K562 (cell line): ENCODE measurements at regions not wholly inside any gene's neighbourhood (a gene's known extent, or its start where the extent isn't known, plus 50 kb on each side); places are given as distances from the start of the nearest gene placed in this dataset.

Source experiments
- EGR1 ChIP-seq: fragments of 450-650 bp; conservative IDR thresholded peaks from 2 replicates; pipeline ENCODE4 v1.6.1; 2017; ENCODE audit warnings: mild to moderate bottlenecking
- MYC ChIP-seq, 2 experiments: fragments of 250-450 bp in 1 of 2; sonication (Bioruptor Pico) in 1 of 2; IDR thresholded peaks; 2 replicates each; pipeline versions ENCODE4 v1.5.1 to v1.6.1; 2012 to 2021; ENCODE audit warnings: low read depth in 2 of 2, borderline replicate concordance in 1 of 2, improper control_type of control experiment in 1 of 2, low read length in 1 of 2, mild to moderate bottlenecking in 1 of 2, moderate library complexity in 1 of 2
- NFIC ChIP-seq: fragments of 450-650 bp; IDR thresholded peaks from 2 replicates; pipeline ENCODE4 v1.6.1; 2017; ENCODE audit warnings: mild to moderate bottlenecking, inconsistent platforms
- PTRF ChIP-seq: fragments of 450-650 bp; IDR thresholded peaks from 2 replicates; pipeline ENCODE4 v1.6.1; 2016; ENCODE audit warnings: mild to moderate bottlenecking, missing genetic modification characterization, missing compliant biosample characterization
- SP2 ChIP-seq: IDR thresholded peaks from 2 replicates; pipeline ENCODE4 v1.6.1; 2011; ENCODE audit warnings: mild to moderate bottlenecking, low read depth, low read length, moderate library complexity; ENCODE audit not compliant: poor library complexity, severe bottlenecking; ENCODE audit errors: extremely low read depth
- TARDBP ChIP-seq: fragments of 450-650 bp; IDR thresholded peaks from 2 replicates; pipeline ENCODE4 v1.6.1; 2016
- TOE1 ChIP-seq, 2 experiments: fragments of 450-650 bp in 1 of 2; sonication (generic) in 1 of 2; formaldehyde crosslinking in 1 of 2; IDR thresholded peaks; 2 replicates each; pipeline versions ENCODE4 v1.7.1 to v1.8.0; 2016 to 2022; ENCODE audit warnings: borderline replicate concordance in 2 of 2, mild to moderate bottlenecking in 2 of 2, antibody characterized with exemption in 1 of 2, inconsistent platforms in 1 of 2, low read depth in 1 of 2, missing genetic modification reagents in 1 of 2, moderate library complexity in 1 of 2
- ZNF583 ChIP-seq: fragments of 250-450 bp; sonication (Bioruptor Pico); IDR thresholded peaks from 2 replicates; pipeline ENCODE4 v1.4.0; 2020
- TF ChIP-seq, protein P1 (sequence below): fragments of 250-450 bp; sonication (Bioruptor Pico); IDR thresholded peaks from 2 replicates; pipeline ENCODE4 v1.8.0; 2022; ENCODE audit warnings: moderate library complexity, mild to moderate bottlenecking, inconsistent platforms
- TF ChIP-seq, protein P2 (sequence below), 2 experiments: fragments of 450-650 bp; conservative IDR thresholded peaks; 2 replicates each; pipeline ENCODE4 v1.6.1; 2017; ENCODE audit warnings: mild to moderate bottlenecking in 2 of 2, moderate library complexity in 2 of 2
- TF ChIP-seq, protein P3 (sequence below): fragments of 450-650 bp; IDR thresholded peaks from 2 replicates; pipeline ENCODE4 v1.6.1; 2017; ENCODE audit warnings: antibody characterized with exemption
- TF ChIP-seq, protein P4 (sequence below): fragments of 250-450 bp; sonication (Bioruptor Pico); IDR thresholded peaks from 2 replicates; pipeline ENCODE4 v1.4.0; 2020; ENCODE audit warnings: mild to moderate bottlenecking, moderate library complexity
- TF ChIP-seq, protein P5 (sequence below): fragments of 250-450 bp; sonication (Bioruptor Pico); IDR thresholded peaks from 2 replicates; pipeline ENCODE4 v1.5.0; 2022; ENCODE audit warnings: mild to moderate bottlenecking
- TF ChIP-seq, protein P6 (sequence below): fragments of 450-650 bp; IDR thresholded peaks from 2 replicates; pipeline ENCODE4 v1.7.0; 2016; ENCODE audit warnings: borderline replicate concordance

DNA sequence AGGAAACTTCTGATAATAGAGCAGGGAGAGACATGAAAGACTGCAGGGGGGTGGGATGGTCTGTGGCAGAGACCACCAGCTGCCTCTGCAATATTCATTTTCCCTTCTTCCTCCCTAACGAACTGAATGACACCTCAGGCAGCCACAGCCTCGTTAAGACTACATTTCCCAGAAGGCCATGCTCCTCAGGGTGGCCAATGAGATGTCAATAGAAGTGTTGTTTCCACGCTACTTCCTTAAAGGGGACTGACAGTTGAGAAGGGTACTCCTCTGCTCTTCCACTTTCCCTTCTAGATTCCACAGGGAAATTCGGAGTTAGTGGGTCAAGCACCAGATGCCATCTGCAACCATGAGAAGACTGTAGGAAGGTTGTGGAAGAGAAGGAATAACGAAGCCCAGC lies 52.0 kb upstream of the DAPK1 start (continued):
- TF ChIP-seq MYC (IDR thresholded peaks at IDR 0.05; ENCODE audit: low read depth, low read length) (no peak), MYC (CRISPR knock-in tag; IDR thresholded peaks at IDR 0.05; ENCODE audit: borderline replicate concordance, low read depth) (no peak), SP2 (no peak), TARDBP (no peak), NFIC (no peak), ZNF583 (CRISPR knock-in tag) (no peak), EGR1 (no peak), PTRF (no peak), TOE1 (IDR thresholded peaks at IDR 0.05; ENCODE audit: borderline replicate concordance) (peak; percentile 28; the same call in 1 of the 2 replicates), TOE1 (CRISPR knock-in tag; IDR thresholded peaks at IDR 0.05; ENCODE audit: borderline replicate concordance, low read depth) (no peak)
- TF ChIP-seq, protein P1, sequence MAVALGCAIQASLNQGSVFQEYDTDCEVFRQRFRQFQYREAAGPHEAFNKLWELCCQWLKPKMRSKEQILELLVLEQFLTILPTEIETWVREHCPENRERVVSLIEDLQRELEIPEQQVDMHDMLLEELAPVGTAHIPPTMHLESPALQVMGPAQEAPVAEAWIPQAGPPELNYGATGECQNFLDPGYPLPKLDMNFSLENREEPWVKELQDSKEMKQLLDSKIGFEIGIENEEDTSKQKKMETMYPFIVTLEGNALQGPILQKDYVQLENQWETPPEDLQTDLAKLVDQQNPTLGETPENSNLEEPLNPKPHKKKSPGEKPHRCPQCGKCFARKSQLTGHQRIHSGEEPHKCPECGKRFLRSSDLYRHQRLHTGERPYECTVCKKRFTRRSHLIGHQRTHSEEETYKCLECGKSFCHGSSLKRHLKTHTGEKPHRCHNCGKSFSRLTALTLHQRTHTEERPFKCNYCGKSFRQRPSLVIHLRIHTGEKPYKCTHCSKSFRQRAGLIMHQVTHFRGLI (CRISPR knock-in tag), result no peak
- TF ChIP-seq, protein P2, sequence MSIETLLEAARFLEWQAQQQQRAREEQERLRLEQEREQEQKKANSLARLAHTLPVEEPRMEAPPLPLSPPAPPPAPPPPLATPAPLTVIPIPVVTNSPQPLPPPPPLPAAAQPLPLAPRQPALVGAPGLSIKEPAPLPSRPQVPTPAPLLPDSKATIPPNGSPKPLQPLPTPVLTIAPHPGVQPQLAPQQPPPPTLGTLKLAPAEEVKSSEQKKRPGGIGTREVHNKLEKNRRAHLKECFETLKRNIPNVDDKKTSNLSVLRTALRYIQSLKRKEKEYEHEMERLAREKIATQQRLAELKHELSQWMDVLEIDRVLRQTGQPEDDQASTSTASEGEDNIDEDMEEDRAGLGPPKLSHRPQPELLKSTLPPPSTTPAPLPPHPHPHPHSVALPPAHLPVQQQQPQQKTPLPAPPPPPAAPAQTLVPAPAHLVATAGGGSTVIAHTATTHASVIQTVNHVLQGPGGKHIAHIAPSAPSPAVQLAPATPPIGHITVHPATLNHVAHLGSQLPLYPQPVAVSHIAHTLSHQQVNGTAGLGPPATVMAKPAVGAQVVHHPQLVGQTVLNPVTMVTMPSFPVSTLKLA (conservative IDR thresholded peaks at IDR 0.05), result no peak
- TF ChIP-seq, protein P3, sequence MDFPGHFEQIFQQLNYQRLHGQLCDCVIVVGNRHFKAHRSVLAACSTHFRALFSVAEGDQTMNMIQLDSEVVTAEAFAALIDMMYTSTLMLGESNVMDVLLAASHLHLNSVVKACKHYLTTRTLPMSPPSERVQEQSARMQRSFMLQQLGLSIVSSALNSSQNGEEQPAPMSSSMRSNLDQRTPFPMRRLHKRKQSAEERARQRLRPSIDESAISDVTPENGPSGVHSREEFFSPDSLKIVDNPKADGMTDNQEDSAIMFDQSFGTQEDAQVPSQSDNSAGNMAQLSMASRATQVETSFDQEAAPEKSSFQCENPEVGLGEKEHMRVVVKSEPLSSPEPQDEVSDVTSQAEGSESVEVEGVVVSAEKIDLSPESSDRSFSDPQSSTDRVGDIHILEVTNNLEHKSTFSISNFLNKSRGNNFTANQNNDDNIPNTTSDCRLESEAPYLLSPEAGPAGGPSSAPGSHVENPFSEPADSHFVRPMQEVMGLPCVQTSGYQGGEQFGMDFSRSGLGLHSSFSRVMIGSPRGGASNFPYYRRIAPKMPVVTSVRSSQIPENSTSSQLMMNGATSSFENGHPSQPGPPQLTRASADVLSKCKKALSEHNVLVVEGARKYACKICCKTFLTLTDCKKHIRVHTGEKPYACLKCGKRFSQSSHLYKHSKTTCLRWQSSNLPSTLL, result no peak
- TF ChIP-seq, protein P4, sequence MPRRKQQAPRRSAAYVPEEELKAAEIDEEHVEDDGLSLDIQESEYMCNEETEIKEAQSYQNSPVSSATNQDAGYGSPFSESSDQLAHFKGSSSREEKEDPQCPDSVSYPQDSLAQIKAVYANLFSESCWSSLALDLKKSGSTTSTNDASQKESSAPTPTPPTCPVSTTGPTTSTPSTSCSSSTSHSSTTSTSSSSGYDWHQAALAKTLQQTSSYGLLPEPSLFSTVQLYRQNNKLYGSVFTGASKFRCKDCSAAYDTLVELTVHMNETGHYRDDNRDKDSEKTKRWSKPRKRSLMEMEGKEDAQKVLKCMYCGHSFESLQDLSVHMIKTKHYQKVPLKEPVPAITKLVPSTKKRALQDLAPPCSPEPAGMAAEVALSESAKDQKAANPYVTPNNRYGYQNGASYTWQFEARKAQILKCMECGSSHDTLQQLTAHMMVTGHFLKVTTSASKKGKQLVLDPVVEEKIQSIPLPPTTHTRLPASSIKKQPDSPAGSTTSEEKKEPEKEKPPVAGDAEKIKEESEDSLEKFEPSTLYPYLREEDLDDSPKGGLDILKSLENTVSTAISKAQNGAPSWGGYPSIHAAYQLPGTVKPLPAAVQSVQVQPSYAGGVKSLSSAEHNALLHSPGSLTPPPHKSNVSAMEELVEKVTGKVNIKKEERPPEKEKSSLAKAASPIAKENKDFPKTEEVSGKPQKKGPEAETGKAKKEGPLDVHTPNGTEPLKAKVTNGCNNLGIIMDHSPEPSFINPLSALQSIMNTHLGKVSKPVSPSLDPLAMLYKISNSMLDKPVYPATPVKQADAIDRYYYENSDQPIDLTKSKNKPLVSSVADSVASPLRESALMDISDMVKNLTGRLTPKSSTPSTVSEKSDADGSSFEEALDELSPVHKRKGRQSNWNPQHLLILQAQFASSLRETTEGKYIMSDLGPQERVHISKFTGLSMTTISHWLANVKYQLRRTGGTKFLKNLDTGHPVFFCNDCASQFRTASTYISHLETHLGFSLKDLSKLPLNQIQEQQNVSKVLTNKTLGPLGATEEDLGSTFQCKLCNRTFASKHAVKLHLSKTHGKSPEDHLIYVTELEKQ (CRISPR knock-in tag), result no peak
- TF ChIP-seq, protein P5, sequence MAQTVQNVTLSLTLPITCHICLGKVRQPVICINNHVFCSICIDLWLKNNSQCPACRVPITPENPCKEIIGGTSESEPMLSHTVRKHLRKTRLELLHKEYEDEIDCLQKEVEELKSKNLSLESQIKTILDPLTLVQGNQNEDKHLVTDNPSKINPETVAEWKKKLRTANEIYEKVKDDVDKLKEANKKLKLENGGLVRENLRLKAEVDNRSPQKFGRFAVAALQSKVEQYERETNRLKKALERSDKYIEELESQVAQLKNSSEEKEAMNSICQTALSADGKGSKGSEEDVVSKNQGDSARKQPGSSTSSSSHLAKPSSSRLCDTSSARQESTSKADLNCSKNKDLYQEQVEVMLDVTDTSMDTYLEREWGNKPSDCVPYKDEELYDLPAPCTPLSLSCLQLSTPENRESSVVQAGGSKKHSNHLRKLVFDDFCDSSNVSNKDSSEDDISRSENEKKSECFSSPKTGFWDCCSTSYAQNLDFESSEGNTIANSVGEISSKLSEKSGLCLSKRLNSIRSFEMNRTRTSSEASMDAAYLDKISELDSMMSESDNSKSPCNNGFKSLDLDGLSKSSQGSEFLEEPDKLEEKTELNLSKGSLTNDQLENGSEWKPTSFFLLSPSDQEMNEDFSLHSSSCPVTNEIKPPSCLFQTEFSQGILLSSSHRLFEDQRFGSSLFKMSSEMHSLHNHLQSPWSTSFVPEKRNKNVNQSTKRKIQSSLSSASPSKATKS, result no peak
- TF ChIP-seq, protein P6, sequence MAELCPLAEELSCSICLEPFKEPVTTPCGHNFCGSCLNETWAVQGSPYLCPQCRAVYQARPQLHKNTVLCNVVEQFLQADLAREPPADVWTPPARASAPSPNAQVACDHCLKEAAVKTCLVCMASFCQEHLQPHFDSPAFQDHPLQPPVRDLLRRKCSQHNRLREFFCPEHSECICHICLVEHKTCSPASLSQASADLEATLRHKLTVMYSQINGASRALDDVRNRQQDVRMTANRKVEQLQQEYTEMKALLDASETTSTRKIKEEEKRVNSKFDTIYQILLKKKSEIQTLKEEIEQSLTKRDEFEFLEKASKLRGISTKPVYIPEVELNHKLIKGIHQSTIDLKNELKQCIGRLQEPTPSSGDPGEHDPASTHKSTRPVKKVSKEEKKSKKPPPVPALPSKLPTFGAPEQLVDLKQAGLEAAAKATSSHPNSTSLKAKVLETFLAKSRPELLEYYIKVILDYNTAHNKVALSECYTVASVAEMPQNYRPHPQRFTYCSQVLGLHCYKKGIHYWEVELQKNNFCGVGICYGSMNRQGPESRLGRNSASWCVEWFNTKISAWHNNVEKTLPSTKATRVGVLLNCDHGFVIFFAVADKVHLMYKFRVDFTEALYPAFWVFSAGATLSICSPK, result no peak
